ENCODE measurements at regions not wholly inside any gene's neighbourhood (a gene's known extent, or its start where the extent isn't known, plus 50 kb on each side); places are given as distances from the start of the nearest gene placed in this dataset.

DNA sequence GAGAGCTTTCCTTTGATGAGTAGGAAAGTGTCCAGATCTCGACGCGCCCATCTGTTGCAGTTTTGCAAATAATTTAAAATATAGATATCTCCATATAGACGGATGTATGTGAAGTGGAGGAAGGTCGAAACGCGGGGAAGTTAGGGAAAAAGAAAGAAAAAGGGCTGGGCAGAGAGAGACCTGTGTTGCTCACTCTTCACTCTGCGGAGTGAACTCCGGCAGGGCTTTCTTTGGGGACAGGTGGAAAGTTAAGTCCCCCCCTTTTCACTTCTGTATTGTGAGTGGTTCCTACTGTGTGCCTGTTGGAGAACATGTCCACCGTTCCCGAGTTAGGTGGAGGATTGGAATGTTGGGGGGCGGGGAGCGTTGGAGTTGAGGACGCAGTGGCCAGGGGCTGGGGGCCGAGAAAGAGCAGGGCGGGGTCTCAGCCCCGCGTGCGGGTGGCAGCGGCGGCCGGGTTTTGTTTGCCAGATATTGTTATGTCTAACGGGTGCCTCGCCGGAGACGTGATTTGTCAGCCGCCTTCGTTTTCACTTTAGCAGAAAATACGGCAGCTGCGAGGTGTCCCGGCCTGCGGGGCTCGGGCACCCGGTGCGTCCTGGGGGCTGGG is 145.1 kb upstream of the ZNF536 start:
- CTCF ChIA-PET: interaction anchor here (1.4 kb wide), 1 partner anchor 8 kb away, joined by 3 read pairs; no protein-coding TSS in a partner anchor
- Mint-ChIP-seq H3K4me3 (peak overlapping the region; percentile 79), H3K27me3 (ENCODE audit: low read depth) (peaks cover 59% of the 10 kb centered on the region), H3K36me3 (ENCODE audit: low read depth) (peaks cover 2% of the 10 kb centered on the region), H3K27ac (no peak overlapping the region), H3K4me1 (ENCODE audit: low read depth) (peaks cover 33% of the 10 kb centered on the region), H3K9me3 (no peaks in the 10 kb centered on the region)
- intact Hi-C loops (cut with micrococcal nuclease): loop anchor here (1.0 to 10.0 kb wide), 4 partner anchors 178 to 1130 kb away; partner anchors contain the start of gene C19orf12
- no peak for DNase-seq

DNA sequence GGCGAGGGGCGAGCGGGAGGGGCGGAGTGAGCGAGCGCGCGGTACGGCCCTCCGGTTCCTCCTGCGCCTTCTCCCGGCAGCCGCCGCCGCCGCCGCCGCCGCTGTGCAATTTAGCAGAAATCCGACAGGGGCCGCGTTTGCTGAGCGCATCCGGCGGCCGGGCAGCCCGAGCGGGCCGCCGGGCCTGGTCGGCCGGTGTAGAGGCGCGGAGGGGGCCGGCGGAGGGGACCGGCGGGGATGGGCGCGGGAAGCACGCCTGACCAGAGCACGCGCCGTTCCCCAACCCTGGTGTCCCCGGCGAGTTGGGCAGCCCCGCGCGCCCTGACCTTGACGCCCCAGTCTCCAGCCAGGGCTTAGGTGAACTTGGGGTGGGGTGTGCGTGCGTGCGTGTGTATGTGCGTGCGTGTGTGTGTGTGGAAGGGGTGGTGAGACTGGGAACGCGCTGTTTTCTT is 144.5 kb upstream of the ZNF536 start:
- H3K9me3 Mint-ChIP-seq: no peaks in the 10 kb centered on the region
- peak; percentile 70 for DNase-seq
- no peak overlapping the region for H3K27ac Mint-ChIP-seq
- CTCF ChIA-PET: interaction anchor here (1.4 kb wide), 1 partner anchor 8 kb away, joined by 3 read pairs; no protein-coding TSS in a partner anchor
- peaks cover 33% of the 10 kb centered on the region for H3K4me1 Mint-ChIP-seq (ENCODE audit: low read depth)
- peaks cover 2% of the 10 kb centered on the region for H3K36me3 Mint-ChIP-seq (ENCODE audit: low read depth)
- intact Hi-C loops (cut with micrococcal nuclease): loop anchor here (1.0 to 10.0 kb wide), 4 partner anchors 177 to 1130 kb away; partner anchors contain the start of gene C19orf12
- peaks cover 58% of the 10 kb centered on the region for H3K27me3 Mint-ChIP-seq (ENCODE audit: low read depth)
- H3K4me3 Mint-ChIP-seq: peak overlapping the region; percentile 79

DNA sequence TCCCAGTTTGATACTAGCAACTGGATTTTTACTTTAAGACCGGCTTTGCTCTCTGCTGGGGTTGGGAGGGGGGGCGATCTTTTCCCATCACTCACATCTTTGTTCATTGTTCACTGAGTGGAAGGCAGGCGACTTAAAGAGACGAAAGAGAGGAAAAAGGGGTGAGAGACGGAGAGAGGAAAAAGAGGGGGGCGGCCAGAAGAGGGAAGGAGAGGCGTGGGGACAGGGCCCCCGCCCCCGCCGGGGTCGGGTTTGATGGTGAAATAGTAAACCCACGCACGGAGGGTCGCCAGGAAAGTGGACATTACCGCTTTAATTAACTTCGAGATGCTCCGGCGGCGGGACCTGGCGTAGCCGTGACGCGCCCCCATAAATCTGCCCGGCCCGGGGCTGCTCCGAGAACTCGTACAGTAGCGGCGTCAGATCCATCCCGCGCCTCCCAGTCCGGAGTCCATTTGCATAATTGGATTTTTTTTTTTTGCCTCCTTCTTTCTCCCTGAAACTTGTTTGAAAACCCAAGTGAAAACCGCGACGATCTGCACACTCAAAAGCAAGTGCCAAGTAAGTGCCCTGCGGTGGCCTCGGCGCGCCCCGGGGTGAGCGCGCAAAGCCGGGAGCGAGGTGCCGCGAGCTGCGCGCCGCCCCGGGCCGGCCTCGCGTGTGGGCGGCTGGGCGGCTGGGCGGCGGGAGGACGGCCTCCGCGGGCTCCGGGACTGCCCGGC is 143.9 kb upstream of the ZNF536 start:
- no peak overlapping the region for H3K27ac Mint-ChIP-seq
- H3K4me1 Mint-ChIP-seq (ENCODE audit: low read depth): peaks cover 29% of the 10 kb centered on the region
- intact Hi-C loops (cut with micrococcal nuclease): loop anchor here (5.0 to 10.0 kb wide), 3 partner anchors 177 to 1129 kb away; partner anchors contain the start of gene C19orf12
- H3K27me3 Mint-ChIP-seq (ENCODE audit: low read depth): peaks cover 54% of the 10 kb centered on the region
- DNase-seq: no peak
- peaks cover 2% of the 10 kb centered on the region for H3K36me3 Mint-ChIP-seq (ENCODE audit: low read depth)
- H3K9me3 Mint-ChIP-seq: no peaks in the 10 kb centered on the region
- CTCF ChIA-PET: no interaction called here
- peak overlapping the region; percentile 49 for H3K4me3 Mint-ChIP-seq

DNA sequence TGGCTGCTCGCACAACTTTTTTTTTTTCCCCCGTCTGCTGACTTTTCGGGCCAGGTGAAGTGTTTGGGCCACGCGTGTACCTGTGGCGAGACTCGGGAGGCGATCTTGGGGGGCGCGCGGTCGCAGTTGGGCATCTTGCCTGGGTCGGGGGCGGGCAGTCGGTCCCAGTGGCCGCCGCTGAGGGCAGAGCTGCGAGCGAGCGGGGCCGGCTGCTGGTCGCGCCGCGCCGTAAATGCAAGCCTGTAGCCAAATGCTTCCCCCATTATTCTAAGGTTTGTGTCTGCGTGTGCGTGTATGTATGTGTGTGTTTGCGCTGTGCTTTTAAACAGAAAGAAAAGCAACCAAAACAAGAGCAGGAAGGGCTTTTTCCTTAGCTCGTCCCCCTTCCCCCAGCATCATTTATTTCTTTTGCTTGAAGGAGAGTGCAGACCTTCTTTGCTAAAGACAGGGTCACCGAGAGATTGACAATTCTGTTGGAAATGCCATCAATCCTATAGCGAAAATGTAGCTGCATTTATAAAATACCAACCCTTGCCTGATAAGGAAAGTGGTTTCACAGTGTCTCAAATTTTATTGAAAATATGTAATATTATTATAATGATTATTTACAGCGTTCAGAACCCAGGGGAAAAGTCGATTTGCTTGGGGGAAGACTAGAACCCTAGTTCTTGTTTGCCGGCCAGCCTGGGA is 143.2 kb upstream of the ZNF536 start:
- H3K27ac Mint-ChIP-seq: no peak overlapping the region
- H3K4me1 Mint-ChIP-seq (ENCODE audit: low read depth): peaks cover 24% of the 10 kb centered on the region
- intact Hi-C loops (cut with micrococcal nuclease): loop anchor here (5.0 to 10.0 kb wide), 3 partner anchors 176 to 1128 kb away; partner anchors contain the start of gene C19orf12
- CTCF ChIA-PET: interaction anchor here (0.6 kb wide), 1 partner anchor 150 kb away, joined by 3 read pairs; no protein-coding TSS in a partner anchor
- peaks cover 49% of the 10 kb centered on the region for H3K27me3 Mint-ChIP-seq (ENCODE audit: low read depth)
- no peak for DNase-seq
- H3K4me3 Mint-ChIP-seq: no peak overlapping the region
- H3K9me3 Mint-ChIP-seq: no peaks in the 10 kb centered on the region
- H3K36me3 Mint-ChIP-seq (ENCODE audit: low read depth): peaks cover 2% of the 10 kb centered on the region

DNA sequence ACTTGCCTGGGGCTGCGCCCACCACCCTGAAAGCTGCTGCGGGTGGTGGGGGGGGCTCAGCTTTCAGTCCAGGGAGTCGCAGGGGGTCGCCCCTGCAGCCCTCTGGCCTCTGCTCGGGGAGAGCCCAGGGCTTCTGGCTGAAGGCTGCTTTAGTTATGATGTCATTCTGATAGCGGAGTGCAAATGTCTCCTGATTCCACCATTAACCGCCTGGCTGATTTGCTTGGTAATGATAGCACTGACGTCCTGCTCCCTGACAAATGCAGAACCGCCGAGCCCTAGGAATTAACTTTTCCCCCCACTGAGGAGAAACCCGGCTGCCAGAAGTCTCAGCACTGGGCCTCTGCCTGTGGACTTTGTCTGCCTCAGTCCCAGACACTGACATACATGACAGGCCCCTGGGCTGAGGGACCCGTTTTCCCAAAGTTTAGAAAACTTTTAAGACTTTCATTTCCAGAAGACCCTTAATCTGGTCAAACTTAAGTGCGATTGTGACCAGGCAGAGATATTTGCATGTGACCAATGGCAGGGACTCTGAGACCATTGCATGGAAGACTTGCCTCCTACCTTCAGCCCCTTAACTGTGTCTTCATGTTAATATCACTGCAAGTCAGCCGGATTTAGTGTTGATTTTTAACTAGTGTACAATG is 142.5 kb upstream of the ZNF536 start:
- Mint-ChIP-seq H3K27me3 (ENCODE audit: low read depth) (peaks cover 44% of the 10 kb centered on the region), H3K36me3 (ENCODE audit: low read depth) (peaks cover 2% of the 10 kb centered on the region), H3K4me3 (no peak overlapping the region), H3K4me1 (ENCODE audit: low read depth) (peaks cover 22% of the 10 kb centered on the region), H3K9me3 (no peaks in the 10 kb centered on the region), H3K27ac (no peak overlapping the region)
- CTCF ChIA-PET: interaction anchor here (0.6 kb wide), 1 partner anchor 149 kb away, joined by 3 read pairs; no protein-coding TSS in a partner anchor
- DNase-seq: no peak
- intact Hi-C loops (cut with micrococcal nuclease): loop anchor here (5.0 to 10.0 kb wide), 3 partner anchors 175 to 1128 kb away; partner anchors contain the start of gene C19orf12

DNA sequence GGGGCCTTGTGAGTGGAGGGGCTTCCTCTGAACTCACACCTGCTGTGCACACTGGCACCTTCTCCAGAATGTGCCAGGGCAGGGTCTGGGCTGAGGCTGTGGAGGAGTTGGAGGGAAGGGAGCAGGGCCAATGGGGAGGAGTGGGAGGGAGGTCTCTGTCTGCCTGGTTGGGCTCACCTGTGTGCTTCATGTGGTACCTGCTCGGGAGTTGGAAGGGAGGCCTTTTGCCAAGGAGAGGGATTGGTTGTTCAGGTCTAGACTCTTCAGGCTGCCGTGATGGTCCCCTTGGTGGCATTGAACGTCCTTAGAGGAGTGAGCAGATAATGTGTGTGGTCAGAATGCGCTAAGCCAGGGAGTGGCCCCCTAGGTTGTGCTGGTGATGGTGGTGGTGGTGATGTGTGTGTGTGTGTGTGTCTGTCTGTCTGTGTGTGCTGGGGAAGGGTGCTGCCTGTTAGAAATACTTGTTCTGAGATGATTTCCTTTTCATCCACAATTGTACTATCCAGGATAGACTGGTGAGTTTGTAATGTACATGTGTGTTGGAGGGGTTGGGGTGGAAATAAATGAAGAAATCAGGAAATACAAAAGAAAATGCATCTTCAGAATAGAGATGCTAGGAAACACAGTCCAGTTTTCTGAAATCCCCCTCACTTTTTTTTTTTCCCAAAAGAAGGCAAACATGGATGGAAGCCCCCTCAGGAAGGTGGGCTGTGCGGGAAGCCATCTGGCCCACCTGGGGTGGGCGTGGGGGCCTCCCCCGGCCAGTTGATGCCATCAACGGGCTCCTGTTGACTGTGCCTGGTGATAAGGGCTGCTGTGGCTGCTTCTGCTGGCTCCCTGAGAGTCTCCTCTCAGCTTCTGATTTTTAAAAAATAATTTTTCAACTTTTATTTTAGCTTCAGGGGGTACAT is 140.5 kb upstream of the ZNF536 start:
- Mint-ChIP-seq H3K36me3 (ENCODE audit: low read depth) (no peaks in the 10 kb centered on the region), H3K9me3 (no peaks in the 10 kb centered on the region), H3K4me3 (no peak overlapping the region), H3K27ac (no peak overlapping the region), H3K27me3 (ENCODE audit: low read depth) (peaks cover 41% of the 10 kb centered on the region), H3K4me1 (ENCODE audit: low read depth) (peaks cover 10% of the 10 kb centered on the region)
- intact Hi-C loops (cut with micrococcal nuclease): no loop called here
- CTCF ChIA-PET: no interaction called here
- no peak for DNase-seq

GRCh38 chr19:30233375-30233774 is 138.8 kb upstream of the ZNF536 start:
- Mint-ChIP-seq H3K27me3 (ENCODE audit: low read depth) (peaks cover 33% of the 10 kb centered on the region), H3K36me3 (ENCODE audit: low read depth) (no peaks in the 10 kb centered on the region), H3K27ac (no peak overlapping the region), H3K4me3 (no peak overlapping the region), H3K9me3 (no peaks in the 10 kb centered on the region), H3K4me1 (ENCODE audit: low read depth) (peaks cover 3% of the 10 kb centered on the region)
- DNase-seq: no peak
- CTCF ChIA-PET: interaction anchor here (0.6 kb wide), 1 partner anchor 357 kb away, joined by 4 read pairs; no protein-coding TSS in a partner anchor
- intact Hi-C loops (cut with micrococcal nuclease): no loop called here

- Mint-ChIP-seq H3K27ac (no peak overlapping the region), H3K4me3 (no peak overlapping the region), H3K4me1 (ENCODE audit: low read depth) (no peaks in the 10 kb centered on the region), H3K36me3 (ENCODE audit: low read depth) (no peaks in the 10 kb centered on the region), H3K9me3 (no peaks in the 10 kb centered on the region), H3K27me3 (ENCODE audit: low read depth) (peaks cover 31% of the 10 kb centered on the region)
- CTCF ChIA-PET: interaction anchor here (1.2 kb wide), 1 partner anchor 9 kb away, joined by 3 read pairs; no protein-coding TSS in a partner anchor
- intact Hi-C loops (cut with micrococcal nuclease): no loop called here
- DNase-seq: no peak
These were observed 136.2 kb upstream of the ZNF536 start for GRCh38 chr19:30235946-30236345.

DNA sequence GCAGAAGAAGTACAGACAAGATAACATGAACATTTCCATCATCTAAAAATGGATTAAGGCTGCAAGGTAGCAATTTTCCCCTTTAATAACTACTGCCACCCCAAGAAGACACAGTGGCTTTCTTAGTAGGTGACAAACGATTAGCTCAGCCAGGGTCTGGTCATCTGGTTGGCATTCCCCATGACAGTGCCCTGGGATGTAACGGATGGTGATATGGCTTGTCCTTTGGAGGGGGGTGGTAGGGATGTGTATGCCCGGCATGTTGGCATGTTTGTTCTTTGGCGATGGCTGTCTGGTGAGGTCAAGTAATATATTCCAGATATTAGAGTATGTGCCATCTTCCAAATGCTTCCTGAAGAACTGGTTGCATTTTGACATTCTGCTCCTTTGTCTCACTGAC is 135.6 kb upstream of the ZNF536 start:
- DNase-seq: no peak
- Mint-ChIP-seq H3K27ac (no peak overlapping the region), H3K36me3 (ENCODE audit: low read depth) (no peaks in the 10 kb centered on the region), H3K4me3 (no peak overlapping the region), H3K4me1 (ENCODE audit: low read depth) (no peaks in the 10 kb centered on the region), H3K9me3 (no peaks in the 10 kb centered on the region), H3K27me3 (ENCODE audit: low read depth) (peaks cover 25% of the 10 kb centered on the region)
- CTCF ChIA-PET: no interaction called here
- intact Hi-C loops (cut with micrococcal nuclease): no loop called here

GRCh38 chr19:30237140-30237539 is 135.0 kb upstream of the ZNF536 start:
- intact Hi-C loops (cut with micrococcal nuclease): no loop called here
- Mint-ChIP-seq H3K4me3 (no peak overlapping the region), H3K4me1 (ENCODE audit: low read depth) (no peaks in the 10 kb centered on the region), H3K27ac (no peak overlapping the region), H3K27me3 (ENCODE audit: low read depth) (peaks cover 21% of the 10 kb centered on the region), H3K36me3 (ENCODE audit: low read depth) (no peaks in the 10 kb centered on the region), H3K9me3 (no peaks in the 10 kb centered on the region)
- no peak for DNase-seq
- CTCF ChIA-PET: interaction anchor here (0.6 kb wide), 1 partner anchor 14 kb away, joined by 3 read pairs; no protein-coding TSS in a partner anchor
